ENCODE measurements at regions not wholly inside any gene's neighbourhood (a gene's known extent, or its start where the extent isn't known, plus 50 kb on each side); places are given as distances from the start of the nearest gene placed in this dataset.

GRCh38 chr15:79561982-79562381 lies 129.8 kb downstream of the MINAR1 start:
- Histone ChIP-seq H4K5ac (ENCODE audit: insufficient read length, low read depth, low read length) (no peak overlapping the region), H3K18ac (ENCODE audit: insufficient read length, low read depth, low read length) (no peak overlapping the region), H3T11ph (ENCODE audit: low read length) (no peak overlapping the region), H3K14ac (ENCODE audit: insufficient read depth, low read length) (no peak overlapping the region), H3K23me2 (ENCODE audit: insufficient read length, low read depth, low read length, poor library complexity, severe bottlenecking) (no peaks in the 10 kb centered on the region), H3K27me3 (ENCODE audit: insufficient read depth, low read length) (no peaks in the 10 kb centered on the region), H2BK15ac (ENCODE audit: low read depth, low read length) (no peak overlapping the region), H4K91ac (ENCODE audit: insufficient read length, low read depth, low read length) (no peak overlapping the region), H3K79me2 (ENCODE audit: insufficient read depth, low read length) (no peaks in the 10 kb centered on the region), H3K27ac (ENCODE audit: insufficient read length, low read depth, low read length) (no peak overlapping the region), H2BK5ac (ENCODE audit: insufficient read length, low read length) (no peak overlapping the region), H2BK12ac (ENCODE audit: insufficient read length, low read depth, low read length) (no peak overlapping the region), H3K4ac (ENCODE audit: low read depth, low read length) (no peak overlapping the region), H2BK120ac (ENCODE audit: low read depth, low read length, poor library complexity, severe bottlenecking) (no peak overlapping the region), H2BK20ac (ENCODE audit: low read depth, low read length, poor library complexity, severe bottlenecking) (no peak overlapping the region), H3K9ac (ENCODE audit: extremely low read depth, insufficient read length, low read length) (no peak overlapping the region), H3K4me1 (ENCODE audit: insufficient read depth, low read length) (no peaks in the 10 kb centered on the region), H2AK5ac (ENCODE audit: insufficient read length, low read length) (no peak overlapping the region), H2AFZ (ENCODE audit: low read length) (no peak overlapping the region), H3K9me3 (ENCODE audit: control insufficient read depth, low read depth, low read length) (no peaks in the 10 kb centered on the region), H4K20me1 (ENCODE audit: control insufficient read depth, insufficient read depth, insufficient read length) (no peaks in the 10 kb centered on the region), H3K4me2 (ENCODE audit: insufficient read depth, insufficient read length, low read length) (no peak overlapping the region), H4K8ac (replicated peaks; ENCODE audit: insufficient read length, low read depth, low read length) (no peak overlapping the region), H3K56ac (ENCODE audit: insufficient read length, low read depth, low read length) (no peak overlapping the region), H3K23ac (ENCODE audit: insufficient read length, low read depth, low read length) (no peak overlapping the region), H3K79me1 (ENCODE audit: insufficient read depth, low read depth, low read length, poor library complexity, severe bottlenecking) (no peaks in the 10 kb centered on the region)
- no peak overlapping the region for H3K27ac Mint-ChIP-seq
- H3K4me3 Mint-ChIP-seq = no peak overlapping the region
- H3K9me3 Mint-ChIP-seq = peaks cover 0 to 4% of the 10 kb centered on the region in 2 experiments; a peak in 2 of 5 replicates
- TF ChIP-seq, protein P1, sequence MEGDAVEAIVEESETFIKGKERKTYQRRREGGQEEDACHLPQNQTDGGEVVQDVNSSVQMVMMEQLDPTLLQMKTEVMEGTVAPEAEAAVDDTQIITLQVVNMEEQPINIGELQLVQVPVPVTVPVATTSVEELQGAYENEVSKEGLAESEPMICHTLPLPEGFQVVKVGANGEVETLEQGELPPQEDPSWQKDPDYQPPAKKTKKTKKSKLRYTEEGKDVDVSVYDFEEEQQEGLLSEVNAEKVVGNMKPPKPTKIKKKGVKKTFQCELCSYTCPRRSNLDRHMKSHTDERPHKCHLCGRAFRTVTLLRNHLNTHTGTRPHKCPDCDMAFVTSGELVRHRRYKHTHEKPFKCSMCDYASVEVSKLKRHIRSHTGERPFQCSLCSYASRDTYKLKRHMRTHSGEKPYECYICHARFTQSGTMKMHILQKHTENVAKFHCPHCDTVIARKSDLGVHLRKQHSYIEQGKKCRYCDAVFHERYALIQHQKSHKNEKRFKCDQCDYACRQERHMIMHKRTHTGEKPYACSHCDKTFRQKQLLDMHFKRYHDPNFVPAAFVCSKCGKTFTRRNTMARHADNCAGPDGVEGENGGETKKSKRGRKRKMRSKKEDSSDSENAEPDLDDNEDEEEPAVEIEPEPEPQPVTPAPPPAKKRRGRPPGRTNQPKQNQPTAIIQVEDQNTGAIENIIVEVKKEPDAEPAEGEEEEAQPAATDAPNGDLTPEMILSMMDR (conservative IDR thresholded peaks at IDR 0.05) = no peak
- no CpG with 5 or more reads among the region's 4 CpGs for WGBS (ENCODE audit: extremely low coverage, insufficient read length, low lambda C conversion rate)
- no peaks in the 10 kb centered on the region for H3K36me3 Mint-ChIP-seq (ENCODE audit: insufficient read depth in 1 of 3, low read depth in 3 of 3)
- no peaks in the 10 kb centered on the region for H3K4me1 Mint-ChIP-seq
- DNase-seq = no peak
- H3K27me3 Mint-ChIP-seq (ENCODE audit: low read depth) = peaks cover 9% of the 10 kb centered on the region
